ENCODE measurements at regions not wholly inside any gene's neighbourhood (a gene's known extent, or its start where the extent isn't known, plus 50 kb on each side); places are given as distances from the start of the nearest gene placed in this dataset.

DNA sequence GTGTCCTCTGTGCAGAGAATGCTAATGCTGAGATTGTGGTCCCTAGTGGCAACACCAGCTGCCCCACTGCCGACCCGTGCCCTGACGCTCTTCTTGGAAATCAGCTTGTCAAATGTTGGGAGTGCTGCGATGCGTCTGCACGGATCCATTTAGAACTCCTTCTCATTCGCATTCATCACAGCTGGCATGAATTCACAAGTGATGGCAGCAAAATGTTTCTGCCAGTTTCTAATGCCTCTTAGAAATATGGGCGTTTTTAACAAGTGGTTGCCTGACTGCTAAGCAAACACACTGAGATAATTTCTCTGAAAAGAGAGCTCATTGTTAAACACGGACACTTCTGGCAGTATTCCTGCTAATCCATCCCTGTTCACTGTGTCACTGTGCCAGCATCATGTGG is 131.9 kb upstream of the KCNJ6 start:
- TF ChIP-seq EZH2 (IDR thresholded peaks at IDR 0.05; ENCODE audit: borderline replicate concordance, low read depth, low read length, poor library complexity, severe bottlenecking) = no peak
- TF ChIP-seq, protein P1, sequence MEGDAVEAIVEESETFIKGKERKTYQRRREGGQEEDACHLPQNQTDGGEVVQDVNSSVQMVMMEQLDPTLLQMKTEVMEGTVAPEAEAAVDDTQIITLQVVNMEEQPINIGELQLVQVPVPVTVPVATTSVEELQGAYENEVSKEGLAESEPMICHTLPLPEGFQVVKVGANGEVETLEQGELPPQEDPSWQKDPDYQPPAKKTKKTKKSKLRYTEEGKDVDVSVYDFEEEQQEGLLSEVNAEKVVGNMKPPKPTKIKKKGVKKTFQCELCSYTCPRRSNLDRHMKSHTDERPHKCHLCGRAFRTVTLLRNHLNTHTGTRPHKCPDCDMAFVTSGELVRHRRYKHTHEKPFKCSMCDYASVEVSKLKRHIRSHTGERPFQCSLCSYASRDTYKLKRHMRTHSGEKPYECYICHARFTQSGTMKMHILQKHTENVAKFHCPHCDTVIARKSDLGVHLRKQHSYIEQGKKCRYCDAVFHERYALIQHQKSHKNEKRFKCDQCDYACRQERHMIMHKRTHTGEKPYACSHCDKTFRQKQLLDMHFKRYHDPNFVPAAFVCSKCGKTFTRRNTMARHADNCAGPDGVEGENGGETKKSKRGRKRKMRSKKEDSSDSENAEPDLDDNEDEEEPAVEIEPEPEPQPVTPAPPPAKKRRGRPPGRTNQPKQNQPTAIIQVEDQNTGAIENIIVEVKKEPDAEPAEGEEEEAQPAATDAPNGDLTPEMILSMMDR (conservative IDR thresholded peaks at IDR 0.05; ENCODE audit: low read depth, low read length) = no peak
- POLR2A ChIA-PET (ENCODE audit: low non-redundant PET) = no interaction called here
- BruUV-seq (replicated peaks) = no TSS peak
- H3K4me1 ChIP-seq (ENCODE audit: insufficient read depth, low read length, poor library complexity, severe bottlenecking) = no peaks in the 10 kb centered on the region
- no peaks in the 10 kb centered on the region for H3K36me3 ChIP-seq (ENCODE audit: insufficient read depth, low read length, poor library complexity, severe bottlenecking)
- no peak overlapping the region for H3K4me3 ChIP-seq (ENCODE audit: low read depth, low read length, poor library complexity, severe bottlenecking)
- H3K9me3 ChIP-seq (ENCODE audit: low read depth, low read length, poor library complexity, severe bottlenecking) = no peaks in the 10 kb centered on the region
- CTCF ChIA-PET = no interaction called here
- H3K27me3 ChIP-seq (replicated peaks; ENCODE audit: insufficient read depth, low read depth, low read length, poor library complexity) = peaks cover 7% of the 10 kb centered on the region
- H3K27ac ChIP-seq (ENCODE audit: low read depth, low read length, poor library complexity, severe bottlenecking) = no peak overlapping the region
- intact Hi-C loops (cut with micrococcal nuclease; ENCODE audit: unreplicated experiment) = no loop called here
- no peak for DNase-seq (ENCODE audit: low spot score)

DNA sequence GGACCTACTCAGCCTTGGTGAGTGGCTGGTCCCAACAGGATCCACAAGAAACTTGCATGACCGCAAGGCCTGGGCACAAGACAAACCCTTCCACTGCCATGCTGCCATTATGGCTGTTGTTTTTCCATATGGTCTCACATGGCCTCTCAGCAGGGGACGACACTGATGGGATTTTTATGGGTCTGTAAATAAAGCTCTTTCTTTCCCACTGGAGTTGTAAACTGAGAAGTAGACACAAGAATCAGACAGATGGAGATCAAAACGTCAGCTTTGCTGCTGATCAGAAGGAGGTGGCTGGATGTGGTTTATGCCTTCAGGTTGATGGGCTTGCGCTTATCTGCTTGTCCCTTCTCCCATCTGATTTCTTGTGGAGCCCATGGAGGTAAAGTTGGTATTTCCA is 138.1 kb upstream of the KCNJ6 start:
- DNase-seq (ENCODE audit: low spot score) = no peak
- H3K4me3 ChIP-seq (ENCODE audit: low read depth, low read length, poor library complexity, severe bottlenecking) = no peak overlapping the region
- no TSS peak for BruUV-seq (replicated peaks)
- no peak overlapping the region for H3K27ac ChIP-seq (ENCODE audit: low read depth, low read length, poor library complexity, severe bottlenecking)
- no peaks in the 10 kb centered on the region for H3K9me3 ChIP-seq (ENCODE audit: low read depth, low read length, poor library complexity, severe bottlenecking)
- no peaks in the 10 kb centered on the region for H3K36me3 ChIP-seq (ENCODE audit: insufficient read depth, low read length, poor library complexity, severe bottlenecking)
- H3K4me1 ChIP-seq (ENCODE audit: insufficient read depth, low read length, poor library complexity, severe bottlenecking) = no peaks in the 10 kb centered on the region
- CTCF ChIA-PET = no interaction called here
- TF ChIP-seq, protein P1 (conservative IDR thresholded peaks at IDR 0.05; ENCODE audit: low read depth, low read length) = no peak
- no peak for TF ChIP-seq EZH2 (IDR thresholded peaks at IDR 0.05; ENCODE audit: borderline replicate concordance, low read depth, low read length, poor library complexity, severe bottlenecking)
- H3K27me3 ChIP-seq (replicated peaks; ENCODE audit: insufficient read depth, low read depth, low read length, poor library complexity) = no peaks in the 10 kb centered on the region
- POLR2A ChIA-PET (ENCODE audit: low non-redundant PET) = no interaction called here
- intact Hi-C loops (cut with micrococcal nuclease; ENCODE audit: unreplicated experiment) = no loop called here

DNA sequence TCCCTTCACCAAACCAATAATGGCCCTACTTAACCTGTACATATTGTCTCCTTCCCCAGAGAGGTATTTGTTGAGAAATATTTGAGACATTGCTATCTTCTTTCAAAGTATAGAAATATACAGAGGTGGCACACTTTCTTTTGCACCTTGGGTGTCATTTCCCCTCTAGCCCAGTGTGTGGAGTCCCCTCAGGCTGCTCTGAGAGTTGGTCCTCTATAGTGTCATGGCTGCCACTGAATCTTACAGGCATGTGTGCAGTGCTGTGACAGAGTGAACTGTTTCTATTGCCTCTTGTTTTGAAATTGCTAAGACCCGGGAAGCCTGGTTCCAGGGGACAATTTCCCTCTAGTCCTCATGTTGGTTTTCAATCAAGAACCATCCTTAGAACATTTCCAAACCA is 140.2 kb upstream of the KCNJ6 start:
- ChIA-PET POLR2A (ENCODE audit: low non-redundant PET) (no interaction called here), CTCF (no interaction called here)
- intact Hi-C loops (cut with micrococcal nuclease; ENCODE audit: unreplicated experiment) = no loop called here
- Histone ChIP-seq H3K27ac (ENCODE audit: low read depth, low read length, poor library complexity, severe bottlenecking) (no peak overlapping the region), H3K27me3 (replicated peaks; ENCODE audit: insufficient read depth, low read depth, low read length, poor library complexity) (no peaks in the 10 kb centered on the region), H3K4me1 (ENCODE audit: insufficient read depth, low read length, poor library complexity, severe bottlenecking) (no peaks in the 10 kb centered on the region), H3K9me3 (ENCODE audit: low read depth, low read length, poor library complexity, severe bottlenecking) (no peaks in the 10 kb centered on the region), H3K4me3 (ENCODE audit: low read depth, low read length, poor library complexity, severe bottlenecking) (no peak overlapping the region), H3K36me3 (ENCODE audit: insufficient read depth, low read length, poor library complexity, severe bottlenecking) (no peaks in the 10 kb centered on the region)
- BruUV-seq (replicated peaks) = no TSS peak
- no peak for DNase-seq (ENCODE audit: low spot score)
- no peak for TF ChIP-seq EZH2 (IDR thresholded peaks at IDR 0.05; ENCODE audit: borderline replicate concordance, low read depth, low read length, poor library complexity, severe bottlenecking)
- TF ChIP-seq, protein P1 (conservative IDR thresholded peaks at IDR 0.05; ENCODE audit: low read depth, low read length) = no peak

All from A673 (cell line).